H1 (cell line): ENCODE measurements at regions not wholly inside any gene's neighbourhood (a gene's known extent, or its start where the extent isn't known, plus 50 kb on each side); places are given as distances from the start of the nearest gene placed in this dataset.

Experiments
- CTCF ChIA-PET: fragments of 300-600 bp; sonication (Branson Sonifier 250); formaldehyde crosslinking; loops from one replicate; lab custom pipeline; 2021; ENCODE audit not compliant: partially characterized antibody; lab: Charles Lee
- POLR2A ChIA-PET: fragments of 300-600 bp; sonication (Branson Sonifier 250); formaldehyde crosslinking; loops from one replicate; lab custom pipeline; 2021; ENCODE audit warnings: inconsistent platforms; ENCODE audit not compliant: partially characterized antibody; lab: Charles Lee
- DNase-seq, 2 experiments: peaks; one replicate each; pipeline versions ENCODE4 v3.0.0 to v3.0.0-alpha.2; 2010 to 2022; ENCODE audit warnings: low spot score in 2 of 2, low read depth in 1 of 2, mixed read lengths in 1 of 2
- FAIRE-seq: peaks from 2 replicates; lab custom pipeline; 2011; peaks lifted over from hg19 to GRCh38; lab: Jason Lieb, UNC
- H2AFZ ChIP-seq: 2 replicates; pipeline ENCODE4 v1.8.1; 2012; ENCODE audit warnings: low read length, inconsistent platforms
- H2AK5ac ChIP-seq: 2 replicates; pipeline ENCODE4 v1.6.1; 2013; ENCODE audit warnings: low read depth, low read length
- H2BK120ac ChIP-seq: replicated peaks from 2 replicates; pipeline ENCODE3; 2013; ENCODE audit warnings: low read depth, low read length, inconsistent platforms
- H2BK12ac ChIP-seq: 2 replicates; pipeline ENCODE4 v1.6.1; 2013; ENCODE audit warnings: low read depth, low read length
- H2BK15ac ChIP-seq: 2 replicates; pipeline ENCODE4 v1.6.1; 2013; ENCODE audit warnings: low read length
- H2BK20ac ChIP-seq: 2 replicates; pipeline ENCODE4 v1.6.1; 2013; ENCODE audit warnings: low read length
- H2BK5ac ChIP-seq: 2 replicates; pipeline ENCODE4 v1.6.1; 2013; ENCODE audit warnings: low read depth, low read length
- H3K14ac ChIP-seq: 2 replicates; pipeline ENCODE4 v1.6.1; 2013; ENCODE audit warnings: inconsistent platforms; ENCODE audit not compliant: insufficient read length
- H3K18ac ChIP-seq: 2 replicates; pipeline ENCODE4 v1.6.1; 2013; ENCODE audit warnings: low read length; ENCODE audit errors: extremely low read depth
- H3K23ac ChIP-seq: 2 replicates; pipeline ENCODE4 v1.6.1; 2013; ENCODE audit warnings: inconsistent platforms; ENCODE audit not compliant: insufficient read length
- H3K23me2 ChIP-seq: 2 replicates; pipeline ENCODE4 v1.6.1; 2013; ENCODE audit warnings: low read depth, low read length
- H3K27ac ChIP-seq: 2 replicates; pipeline ENCODE4 v1.6.1; 2011; ENCODE audit warnings: low read depth, low read length, inconsistent platforms
- H3K27me3 ChIP-seq, 4 experiments: replicated peaks in 1 of 4; 1 replicate in 1 of 4; 2 replicates in 3 of 4; pipeline versions ENCODE4 v1.6.1 to v1.8.1; 2011 to 2013; ENCODE audit warnings: low read length in 3 of 4, mild to moderate bottlenecking in 3 of 4, inconsistent platforms in 2 of 4, mixed read lengths in 2 of 4, moderate library complexity in 1 of 4; ENCODE audit not compliant: control insufficient read depth in 3 of 4, insufficient read depth in 3 of 4; ENCODE audit errors: extremely low read depth in 1 of 4
- H3K36me3 ChIP-seq, 4 experiments: 2 replicates each; pipeline versions ENCODE4 v1.6.1 to v1.8.1; 2011 to 2013; ENCODE audit warnings: mild to moderate bottlenecking in 4 of 4, low read length in 3 of 4, moderate library complexity in 2 of 4, control low read depth in 1 of 4, inconsistent platforms in 1 of 4; ENCODE audit not compliant: insufficient read depth in 4 of 4, control insufficient read depth in 2 of 4
- H3K4ac ChIP-seq: replicated peaks from 2 replicates; pipeline ENCODE3; 2013; ENCODE audit warnings: low read length, low read depth, mixed read lengths, inconsistent platforms; ENCODE audit not compliant: insufficient read length
- H3K4me1 ChIP-seq, 4 experiments: replicated peaks in 1 of 4; 1 replicate in 1 of 4; 2 replicates in 3 of 4; pipeline versions ENCODE4 v1.6.1 to v1.8.1; 2011 to 2013; ENCODE audit warnings: low read length in 3 of 4, inconsistent platforms in 2 of 4, mixed read lengths in 1 of 4; ENCODE audit not compliant: insufficient read depth in 4 of 4, control insufficient read depth in 3 of 4
- H3K4me2 ChIP-seq, 2 experiments: 2 replicates each; pipeline versions ENCODE4 v1.6.1 to v1.8.1; 2011 to 2013; ENCODE audit warnings: low read depth in 2 of 2, low read length in 2 of 2, control low read depth in 1 of 2, inconsistent platforms in 1 of 2, mild to moderate bottlenecking in 1 of 2; ENCODE audit not compliant: insufficient read depth in 1 of 2
- H3K4me3 ChIP-seq, 4 experiments: fragments of 200-600, 300-600 bp in 1 of 4; sonication (generic), shearing (Covaris generic), sonication (Bioruptor Twin) in 1 of 4; 2 replicates each; pipeline versions ENCODE4 v1.5.1 to v1.8.1; 2011 to 2016; ENCODE audit warnings: low read length in 4 of 4, low read depth in 3 of 4, control low read depth in 2 of 4, inconsistent platforms in 2 of 4, mild to moderate bottlenecking in 2 of 4, mixed read lengths in 1 of 4, moderate library complexity in 1 of 4; ENCODE audit not compliant: insufficient read depth in 2 of 4; ENCODE audit errors: extremely low read depth in 1 of 4
- H3K56ac ChIP-seq: replicated peaks from 2 replicates; pipeline ENCODE3; 2013; ENCODE audit warnings: low read depth, mild to moderate bottlenecking, mixed read lengths, low read length, inconsistent platforms; ENCODE audit not compliant: insufficient read length
- H3K79me1 ChIP-seq: 2 replicates; pipeline ENCODE4 v1.6.1; 2013; ENCODE audit warnings: low read depth, low read length, control low read depth
- H3K79me2 ChIP-seq, 2 experiments: 2 replicates each; pipeline versions ENCODE4 v1.6.1 to v1.8.1; 2012 to 2013; ENCODE audit warnings: low read length in 2 of 2, mild to moderate bottlenecking in 2 of 2, inconsistent platforms in 1 of 2; ENCODE audit not compliant: insufficient read depth in 2 of 2, control insufficient read depth in 1 of 2
- H3K9ac ChIP-seq, 4 experiments: replicated peaks in 1 of 4; 1 replicate in 1 of 4; 2 replicates in 3 of 4; pipeline versions ENCODE4 v1.6.1 to v1.8.1; 2011 to 2013; ENCODE audit warnings: low read depth in 3 of 4, low read length in 3 of 4, control low read depth in 2 of 4, mild to moderate bottlenecking in 2 of 4, moderate library complexity in 2 of 4, inconsistent platforms in 1 of 4; ENCODE audit errors: extremely low read depth in 1 of 4
- H3K9me3 ChIP-seq, 2 experiments: 2 replicates each; pipeline versions ENCODE4 v1.6.1 to v1.8.1; 2012 to 2013; ENCODE audit warnings: mild to moderate bottlenecking in 2 of 2, moderate library complexity in 2 of 2, control low read depth in 1 of 2, inconsistent platforms in 1 of 2, low read depth in 1 of 2, low read length in 1 of 2, mixed read lengths in 1 of 2; ENCODE audit not compliant: insufficient read depth in 2 of 2
- H4K20me1 ChIP-seq, 2 experiments: replicated peaks in 1 of 2; 2 replicates each; pipeline versions ENCODE3 to v1.8.1; 2011 to 2013; ENCODE audit warnings: inconsistent platforms in 2 of 2, low read length in 2 of 2, mild to moderate bottlenecking in 1 of 2; ENCODE audit not compliant: insufficient read depth in 2 of 2, control insufficient read depth in 1 of 2
- H4K5ac ChIP-seq: 2 replicates; pipeline ENCODE4 v1.6.1; 2013; ENCODE audit warnings: low read length, low read depth, mixed read lengths, inconsistent platforms; ENCODE audit not compliant: insufficient read length
- H4K8ac ChIP-seq: 2 replicates; pipeline ENCODE4 v1.8.0; 2013; ENCODE audit warnings: mild to moderate bottlenecking, moderate library complexity, low read length, inconsistent platforms; ENCODE audit not compliant: insufficient read depth; ENCODE audit errors: extremely low read depth
- H4K91ac ChIP-seq: replicated peaks from 2 replicates; pipeline ENCODE3; 2013; ENCODE audit warnings: low read length, mixed read lengths, inconsistent platforms; ENCODE audit not compliant: insufficient read length
- ASH2L ChIP-seq: fragments of 200-600, 300-600 bp; sonication (generic); IDR thresholded peaks from one replicate; pipeline ENCODE4 v1.7.1; 2017; ENCODE audit warnings: low read length
- CHD1 ChIP-seq: IDR thresholded peaks from 2 replicates; pipeline ENCODE4 v1.6.1; 2012; ENCODE audit warnings: low read depth, low read length, improper control_type of control experiment
- GTF2F1 ChIP-seq: IDR thresholded peaks from 2 replicates; pipeline ENCODE4 v1.6.1; 2012; ENCODE audit warnings: low read depth, low read length, improper control_type of control experiment, borderline replicate concordance
- POU5F1 ChIP-seq: IDR thresholded peaks from 2 replicates; pipeline ENCODE4 v1.6.1; 2011; ENCODE audit warnings: low read depth, mild to moderate bottlenecking, low read length, moderate library complexity
- RBBP5 ChIP-seq: IDR thresholded peaks from 2 replicates; pipeline ENCODE4 v1.7.1; 2012; ENCODE audit warnings: low read depth, mild to moderate bottlenecking, inconsistent platforms, low read length, moderate library complexity, borderline replicate concordance
- RFX5 ChIP-seq: IDR thresholded peaks from 2 replicates; pipeline ENCODE4 v1.6.1; 2011; ENCODE audit warnings: low read depth, low read length, improper control_type of control experiment, borderline replicate concordance
- SIN3A ChIP-seq, 2 experiments: IDR thresholded peaks in 1 of 2; conservative IDR thresholded peaks in 1 of 2; 2 replicates each; pipeline ENCODE4 v1.6.1; 2011 to 2012; ENCODE audit warnings: low read length in 2 of 2, improper control_type of control experiment in 1 of 2, low read depth in 1 of 2, mild to moderate bottlenecking in 1 of 2
- SIRT6 ChIP-seq: IDR thresholded peaks from one replicate; pipeline ENCODE4 v1.7.1; 2012; ENCODE audit warnings: low read length, inconsistent platforms

- Histone ChIP-seq H3K27me3 (peaks cover 0 to 3% (median 0%) of the 10 kb centered on the region in 4 experiments; a peak in 1 of 7 replicates), H2AK5ac (no peak overlapping the region), H2BK15ac (no peak overlapping the region), H4K8ac (no peak overlapping the region), H3K23ac (no peak overlapping the region), H2BK5ac (no peak overlapping the region), H2BK120ac (no peak overlapping the region), H3K4me1 (peaks cover 17 to 27% (median 21%) of the 10 kb centered on the region in 4 experiments), H4K5ac (no peak overlapping the region), H3K14ac (no peak overlapping the region), H2BK12ac (no peak overlapping the region), H3K79me1 (no peaks in the 10 kb centered on the region), H3K36me3 (no peaks in the 10 kb centered on the region), H3K56ac (no peak overlapping the region), H2AFZ (no peak overlapping the region), H3K4me2 (no peak overlapping the region), H3K9ac (no peak overlapping the region), H4K20me1 (no peaks in the 10 kb centered on the region), H3K79me2 (no peaks in the 10 kb centered on the region), H3K18ac (no peak overlapping the region), H3K27ac (no peak overlapping the region), H2BK20ac (no peak overlapping the region), H3K23me2 (no peaks in the 10 kb centered on the region), H3K4me3 (no peak overlapping the region), H3K9me3 (no peaks in the 10 kb centered on the region), H4K91ac (no peak overlapping the region), H3K4ac (no peak overlapping the region)
- DNase-seq, result no peak
- FAIRE-seq, result no peak
- ChIA-PET CTCF (interaction anchor here (1.1 to 1.3 kb wide), 2 partner anchors 15 to 58 kb away, joined by 3 read pairs; no protein-coding TSS in a partner anchor), POLR2A (no interaction called here)
- TF ChIP-seq SIRT6 (no peak), RBBP5 (no peak), ASH2L (no peak), POU5F1 (no peak), CHD1 (no peak), GTF2F1 (no peak), RFX5 (no peak), SIN3A (conservative IDR thresholded peaks at IDR 0.05 in 1 of 2, IDR thresholded peaks at IDR 0.05 in 1 of 2; ENCODE audit: low read depth in 1 of 2, low read length in 2 of 2) (no peak)
Observed at GRCh38 chr10:78547905-78548304, 514.2 kb downstream of the RPS24 start.
